Amniotic stem cell (primary cell): ENCODE measurements at regions not wholly inside any gene's neighbourhood (a gene's known extent, or its start where the extent isn't known, plus 50 kb on each side); places are given as distances from the start of the nearest gene placed in this dataset.

ENCODE experiments used
- DNase-seq: peaks from one replicate; lab custom pipeline; 2025; lab: John Stamatoyannopoulos, UW

GRCh38 chr6:133187114-133187513, 54.0 kb upstream of the EYA4 start:
- DNase-seq: no peak

GRCh38 chr6:133187657-133188453, 53.3 kb upstream of the EYA4 start:
- no peak for DNase-seq

- no peak for DNase-seq
Observed at GRCh38 chr6:133190912-133191311, 50.2 kb upstream of the EYA4 start.

- no peak for DNase-seq
Observed at GRCh38 chr6:133191323-133191722, 49.8 kb upstream of the EYA4 start.
